AG10803 (cell line): ENCODE measurements at regions not wholly inside any gene's neighbourhood (a gene's known extent, or its start where the extent isn't known, plus 50 kb on each side); places are given as distances from the start of the nearest gene placed in this dataset.
"Not testable (repeated sequence)": the region's sequence is repeated elsewhere in the genome, so short reads cannot be mapped to it uniquely, and the experiment has no call there.

Experiments used
- DNase-seq: peaks from one replicate; pipeline ENCODE4 v3.0.0; 2010; ENCODE audit warnings: low read depth
- H3K4me3 ChIP-seq: 2 replicates; pipeline ENCODE4 v1.5.1; 2011; ENCODE audit warnings: mild to moderate bottlenecking, low read length, control low read depth
- TF ChIP-seq, protein P1 (sequence below): conservative IDR thresholded peaks from 2 replicates; pipeline ENCODE4 v1.5.1; 2011; ENCODE audit warnings: mild to moderate bottlenecking, low read length, control low read depth, inconsistent platforms

DNA sequence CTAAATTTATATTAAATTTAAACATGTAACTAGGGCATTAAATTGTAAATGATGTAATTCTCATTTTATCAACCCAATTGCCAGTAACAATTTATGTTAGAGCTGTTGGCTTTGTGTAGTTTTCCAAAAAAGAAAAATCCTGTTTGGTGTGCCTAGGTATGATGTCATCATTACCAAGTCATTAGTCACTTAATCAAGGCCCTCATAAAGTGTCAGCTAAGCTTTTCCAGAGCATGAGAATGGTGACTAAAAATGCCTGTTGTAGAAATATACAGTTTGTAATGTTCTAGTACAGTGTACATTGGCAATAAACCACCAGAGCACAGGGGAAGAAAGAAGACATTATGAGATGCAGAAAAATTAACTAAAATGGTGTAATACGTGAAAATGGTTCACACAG, 593.8 kb upstream of the ANKRD30A start:
- H3K4me3 ChIP-seq, result no peak overlapping the region
- DNase-seq, result peak; percentile 14
- TF ChIP-seq, protein P1, sequence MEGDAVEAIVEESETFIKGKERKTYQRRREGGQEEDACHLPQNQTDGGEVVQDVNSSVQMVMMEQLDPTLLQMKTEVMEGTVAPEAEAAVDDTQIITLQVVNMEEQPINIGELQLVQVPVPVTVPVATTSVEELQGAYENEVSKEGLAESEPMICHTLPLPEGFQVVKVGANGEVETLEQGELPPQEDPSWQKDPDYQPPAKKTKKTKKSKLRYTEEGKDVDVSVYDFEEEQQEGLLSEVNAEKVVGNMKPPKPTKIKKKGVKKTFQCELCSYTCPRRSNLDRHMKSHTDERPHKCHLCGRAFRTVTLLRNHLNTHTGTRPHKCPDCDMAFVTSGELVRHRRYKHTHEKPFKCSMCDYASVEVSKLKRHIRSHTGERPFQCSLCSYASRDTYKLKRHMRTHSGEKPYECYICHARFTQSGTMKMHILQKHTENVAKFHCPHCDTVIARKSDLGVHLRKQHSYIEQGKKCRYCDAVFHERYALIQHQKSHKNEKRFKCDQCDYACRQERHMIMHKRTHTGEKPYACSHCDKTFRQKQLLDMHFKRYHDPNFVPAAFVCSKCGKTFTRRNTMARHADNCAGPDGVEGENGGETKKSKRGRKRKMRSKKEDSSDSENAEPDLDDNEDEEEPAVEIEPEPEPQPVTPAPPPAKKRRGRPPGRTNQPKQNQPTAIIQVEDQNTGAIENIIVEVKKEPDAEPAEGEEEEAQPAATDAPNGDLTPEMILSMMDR, result no peak

DNA sequence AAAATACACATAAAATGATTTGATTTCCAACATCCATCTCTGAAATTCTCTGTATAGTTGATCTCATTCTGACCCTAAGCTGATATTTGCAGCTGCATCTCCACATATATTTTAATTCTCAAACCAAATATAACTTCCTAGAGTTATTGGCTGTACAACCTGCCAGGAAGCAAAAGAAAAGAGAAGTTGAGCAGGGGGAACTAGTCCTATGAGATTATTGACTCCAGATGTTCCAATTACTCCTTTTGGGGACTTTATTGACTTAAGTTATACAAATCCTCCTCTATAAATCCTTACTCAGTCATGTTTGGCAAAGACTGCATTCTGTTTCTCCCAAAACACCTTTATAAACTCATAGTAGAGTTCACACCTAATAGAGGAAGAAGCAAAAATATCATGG, 599.4 kb upstream of the ANKRD30A start:
- no peak for DNase-seq
- H3K4me3 ChIP-seq, result no peak overlapping the region
- TF ChIP-seq, protein P1, result no peak

DNA sequence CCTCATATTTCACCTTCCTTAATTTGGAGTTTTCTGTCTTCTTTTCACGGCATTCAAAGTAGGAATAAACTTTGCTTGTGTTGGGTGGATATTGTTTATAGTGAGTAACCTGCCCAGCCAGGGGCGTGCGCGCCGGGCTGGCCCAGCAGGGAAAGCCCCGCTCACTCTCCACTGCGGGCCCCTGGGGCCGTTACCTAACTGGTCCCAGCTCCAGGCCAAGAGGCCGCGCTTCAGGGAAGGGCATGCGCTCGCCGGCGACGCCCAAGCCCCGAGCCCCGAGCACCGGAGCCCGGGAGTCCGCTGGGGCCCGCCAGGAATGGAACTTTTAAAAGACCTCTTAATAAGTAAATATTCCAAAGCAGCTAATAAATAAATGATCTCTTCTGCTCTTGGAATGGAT, 601.3 kb upstream of the ANKRD30A start:
- not testable (repeated sequence) for H3K4me3 ChIP-seq, DNase-seq

DNA sequence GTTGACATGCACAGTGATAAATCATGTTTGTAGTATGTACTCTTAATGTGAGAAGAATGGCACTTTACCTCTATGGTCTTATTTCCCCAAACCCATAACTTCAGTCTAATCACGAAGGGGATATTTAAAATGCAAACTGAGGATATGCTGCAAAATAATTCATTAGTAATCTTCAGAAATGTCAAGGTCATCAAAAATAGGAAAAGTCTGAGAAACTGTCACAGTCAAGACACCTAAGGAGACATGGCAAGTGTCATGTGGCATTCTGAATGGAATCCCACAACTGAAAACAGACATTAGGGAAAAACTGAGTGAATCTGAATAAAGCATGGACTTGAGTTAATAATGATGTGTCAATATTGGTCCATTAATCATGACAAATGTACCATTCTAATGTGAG, 605.5 kb upstream of the ANKRD30A start:
- H3K4me3 ChIP-seq, result no peak overlapping the region
- no peak for DNase-seq
- TF ChIP-seq, protein P1, result no peak

DNA sequence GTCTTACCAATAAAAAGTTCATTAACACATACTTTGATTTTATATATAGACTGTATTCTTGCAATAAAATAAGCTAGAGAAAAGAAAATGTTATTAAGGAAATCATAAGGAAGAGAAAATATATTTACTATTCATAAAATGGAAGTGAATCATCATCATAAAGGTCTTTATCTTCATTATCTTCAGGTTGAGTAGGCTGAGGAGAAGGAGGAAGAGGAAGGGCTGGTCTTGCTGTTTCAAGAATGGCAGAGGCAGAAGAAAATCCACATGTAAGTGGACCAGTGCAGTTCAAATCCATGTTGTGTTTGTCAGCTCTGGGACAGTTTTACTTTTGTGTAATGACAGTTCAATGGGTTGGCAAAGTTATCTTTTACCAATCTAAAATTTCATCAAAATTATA, 609.1 kb upstream of the ANKRD30A start:
- TF ChIP-seq, protein P1, result no peak
- no peak for DNase-seq
- H3K4me3 ChIP-seq, result no peak overlapping the region

DNA sequence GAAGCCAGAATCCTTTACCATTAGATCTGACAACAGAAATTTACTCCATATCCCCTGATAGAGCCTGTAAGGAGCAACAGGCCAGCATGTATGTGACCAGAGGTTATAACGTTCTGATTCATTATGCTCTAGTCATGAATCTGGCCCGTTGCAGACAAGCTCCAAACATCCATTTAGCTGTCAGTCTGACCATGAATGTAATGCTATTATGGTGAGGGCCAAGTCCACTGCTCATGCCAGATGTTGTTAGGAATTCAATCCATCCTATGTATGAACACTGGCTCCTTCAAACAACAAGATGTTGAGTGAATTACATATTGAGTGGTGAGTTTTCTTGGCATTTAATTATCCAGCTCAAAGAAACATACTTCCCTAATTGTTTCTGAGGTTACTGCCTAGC, 610.1 kb upstream of the ANKRD30A start:
- TF ChIP-seq, protein P1, result no peak
- peak; percentile 88 for DNase-seq
- H3K4me3 ChIP-seq, result no peak overlapping the region

DNA sequence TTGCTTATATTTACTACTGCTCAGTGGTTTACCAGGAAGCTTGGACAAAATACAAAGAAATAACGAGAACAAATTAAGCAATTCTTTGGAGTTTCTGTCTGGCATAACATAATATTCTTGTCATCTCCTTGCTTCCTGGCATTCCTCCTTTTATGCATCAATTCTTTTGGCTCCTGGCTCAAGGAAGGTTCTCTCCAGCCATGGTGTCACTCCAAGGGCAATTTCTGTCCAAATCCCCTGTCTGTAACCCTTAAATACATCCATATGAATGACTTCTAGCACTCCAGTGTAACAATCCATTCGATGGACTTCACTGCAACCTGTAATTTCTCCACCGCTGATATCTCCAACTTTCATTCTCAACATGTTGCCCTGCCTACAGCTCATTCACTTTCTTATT, 617.7 kb upstream of the ANKRD30A start:
- H3K4me3 ChIP-seq, result no peak overlapping the region
- TF ChIP-seq, protein P1, result no peak
- peak; percentile 32 for DNase-seq

DNA sequence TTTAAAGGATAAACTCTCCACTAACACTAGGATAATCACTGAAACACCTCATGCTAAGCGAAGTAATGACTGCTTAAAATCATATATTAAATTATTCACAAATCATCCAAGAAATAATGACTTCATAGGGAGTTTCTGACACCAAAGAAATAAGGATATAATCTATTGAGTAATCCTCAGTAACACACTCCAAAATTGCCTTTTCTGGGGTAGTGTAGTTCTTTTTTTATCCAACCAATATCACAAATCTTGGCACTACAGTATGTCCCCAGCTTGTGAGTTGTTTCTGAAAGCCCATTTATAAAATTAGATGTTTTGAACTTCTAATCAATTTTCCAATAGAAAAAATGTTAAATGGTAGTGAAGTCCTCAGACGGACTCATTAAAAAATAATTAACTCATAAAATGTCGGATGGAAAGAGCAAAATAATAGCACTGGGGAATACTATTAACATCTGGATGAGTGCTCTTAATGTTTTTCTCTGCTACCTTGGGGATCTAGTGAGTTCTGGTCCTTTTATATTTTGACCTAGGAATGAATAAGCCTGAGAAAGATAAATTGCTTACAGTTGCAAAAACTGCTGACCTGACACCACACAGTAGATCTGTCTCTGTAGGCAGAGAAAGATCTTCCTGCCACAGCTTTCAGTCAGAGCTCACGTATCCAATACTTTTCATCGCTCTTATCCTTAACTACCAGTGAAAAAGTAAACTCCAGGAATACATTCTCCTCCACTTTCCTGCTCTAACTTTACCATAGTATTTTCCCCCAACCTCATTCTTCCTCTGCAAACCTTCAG, 618.5 kb upstream of the ANKRD30A start:
- TF ChIP-seq, protein P1, result no peak
- no peak overlapping the region for H3K4me3 ChIP-seq
- DNase-seq, result no peak
